Lung (tissue), 11 donors: ENCODE measurements at regions not wholly inside any gene's neighbourhood (a gene's known extent, or its start where the extent isn't known, plus 50 kb on each side); places are given as distances from the start of the nearest gene placed in this dataset.

Source experiments
- ATAC-seq: fragments of 200-7000 bp; cut with Tn5 transposase; one replicate; pipeline ENCODE4 v1.9.1; 2020; ENCODE audit warnings: moderate number of reproducible peaks; ENCODE audit not compliant: insufficient read depth, low FRiP score
- DNase-seq, 3 donors: peaks; one replicate each; pipeline ENCODE4 v3.0.0-alpha.2; 2013 to 2017
- H3K27ac ChIP-seq, 2 donors: one replicate each; pipeline ENCODE4 v1.5.1; 2013; ENCODE audit warnings: mild to moderate bottlenecking in 2 of 2, moderate library complexity in 2 of 2, control low read depth in 1 of 2, inconsistent platforms in 1 of 2, low read depth in 1 of 2, low read length in 1 of 2
- H3K27me3 ChIP-seq, 3 donors: one replicate each; pipeline ENCODE4 v1.5.1; 2013; ENCODE audit warnings: low read length in 2 of 3; ENCODE audit not compliant: control insufficient read depth in 3 of 3, insufficient read depth in 3 of 3
- H3K36me3 ChIP-seq, 4 donors: one replicate each; pipeline ENCODE4 v1.5.1; 2013; ENCODE audit warnings: low read length in 4 of 4, mild to moderate bottlenecking in 1 of 4, moderate library complexity in 1 of 4; ENCODE audit not compliant: control insufficient read depth in 4 of 4, insufficient read depth in 4 of 4
- H3K4me1 ChIP-seq, 5 donors: one replicate each; pipeline ENCODE4 v1.5.1; 2013; ENCODE audit warnings: low read length in 5 of 5, mild to moderate bottlenecking in 2 of 5, moderate library complexity in 1 of 5; ENCODE audit not compliant: control insufficient read depth in 5 of 5, insufficient read depth in 5 of 5
- H3K4me3 ChIP-seq: one replicate; pipeline ENCODE4 v1.5.1; 2013; ENCODE audit warnings: mild to moderate bottlenecking, control low read depth, moderate library complexity
- H3K9ac ChIP-seq, 2 donors: one replicate each; pipeline ENCODE4 v1.5.1; 2013; ENCODE audit warnings: low read length in 2 of 2, control low read depth in 1 of 2; ENCODE audit not compliant: insufficient read depth in 1 of 2
- H3K9me3 ChIP-seq, 4 donors: one replicate each; pipeline ENCODE4 v1.5.1; 2013; ENCODE audit warnings: low read length in 3 of 4, mild to moderate bottlenecking in 1 of 4, moderate library complexity in 1 of 4; ENCODE audit not compliant: control insufficient read depth in 4 of 4, insufficient read depth in 3 of 4
- CTCF ChIP-seq: IDR thresholded peaks from 2 replicates; pipeline ENCODE4 v1.5.1; 2012; ENCODE audit warnings: mild to moderate bottlenecking; ENCODE audit errors: control extremely low read depth, extremely low read depth
- WGBS, 2 donors: extraction: QIAGEN DNeasy Blood & Tissue Kit; methylation state at CpG; one replicate each; pipeline ENCODE4 v1.1.7; 2013; 5-methylcytosine and 5-hydroxymethylcytosine counted together
- donor health status: control.
- donor health status: control.
- donor health status: Bipolar disorder and iron deficiency.
- donor health status: healthy.
- donor health status: DM: yes; HTN: yes; CAD: no.

- ATAC-seq (no peak), DNase-seq (no peak)
- no peak for TF ChIP-seq CTCF
- peaks cover 0 to 4% (median 0%) of the 10 kb centered on the region in 5 donors for H3K4me1 ChIP-seq
- H3K4me3 ChIP-seq = no peak overlapping the region
- WGBS, 2 donors = 90 to 94% methylated on average over 2 of the region's 2 CpGs
- H3K9me3 ChIP-seq = peaks cover 0 to 4% (median 0%) of the 10 kb centered on the region in 4 donors
- no peak overlapping the region for H3K27ac ChIP-seq
- H3K27me3 ChIP-seq = no peaks in the 10 kb centered on the region
- H3K9ac ChIP-seq = no peak overlapping the region
- no peaks in the 10 kb centered on the region for H3K36me3 ChIP-seq
Observed at GRCh38 chr7:91608606-91609005, 271.9 kb downstream of the MTERF1 start.

DNA sequence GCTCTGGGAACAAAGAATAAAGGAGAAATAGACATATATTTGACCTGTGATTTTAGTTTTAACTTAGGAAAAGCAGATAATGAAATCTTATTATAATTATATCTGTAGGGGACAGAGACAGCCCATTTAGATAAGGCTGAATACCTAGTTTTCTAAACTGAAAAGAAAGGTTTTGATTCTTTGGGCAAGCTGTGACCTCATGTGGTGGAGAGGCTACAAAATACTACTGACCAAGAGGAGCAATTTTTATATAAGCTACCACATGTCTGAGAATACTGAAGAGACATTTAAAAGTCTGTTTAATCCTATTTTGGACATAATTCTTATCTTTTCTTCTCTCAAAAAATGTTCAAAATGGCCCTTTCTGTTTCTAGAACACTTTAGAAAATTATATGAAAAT is 271.0 kb downstream of the MTERF1 start:
- peaks cover 0 to 4% (median 0%) of the 10 kb centered on the region in 4 donors for H3K9me3 ChIP-seq
- H3K9ac ChIP-seq = no peak overlapping the region
- DNase-seq (peak in 2 of 3 donors; percentile 44 to 58), ATAC-seq (no peak)
- TF ChIP-seq CTCF = no peak
- H3K4me1 ChIP-seq = peaks cover 0 to 4% (median 0%) of the 10 kb centered on the region in 5 donors
- no peaks in the 10 kb centered on the region for H3K27me3 ChIP-seq
- H3K4me3 ChIP-seq = no peak overlapping the region
- no peaks in the 10 kb centered on the region for H3K36me3 ChIP-seq
- H3K27ac ChIP-seq = no peak overlapping the region

GRCh38 chr7:91614431-91614830 is 266.1 kb downstream of the MTERF1 start:
- Histone ChIP-seq H3K9ac (no peak overlapping the region), H3K27me3 (no peaks in the 10 kb centered on the region), H3K27ac (no peak overlapping the region), H3K4me1 (peaks cover 0 to 8% (median 4%) of the 10 kb centered on the region in 5 donors), H3K4me3 (no peak overlapping the region), H3K9me3 (peaks cover 0 to 4% (median 0%) of the 10 kb centered on the region in 4 donors), H3K36me3 (no peaks in the 10 kb centered on the region)
- WGBS, 2 donors = 81 to 89% methylated on average over 4 of the region's 4 CpGs
- ATAC-seq (no peak), DNase-seq (no peak)
- TF ChIP-seq CTCF = no peak
